AG10803 (cell line): ENCODE measurements at regions not wholly inside any gene's neighbourhood (a gene's known extent, or its start where the extent isn't known, plus 50 kb on each side); places are given as distances from the start of the nearest gene placed in this dataset.
"Not testable (repeated sequence)": the region's sequence is repeated elsewhere in the genome, so short reads cannot be mapped to it uniquely, and the experiment has no call there.

ENCODE experiments used
- DNase-seq: peaks from one replicate; pipeline ENCODE4 v3.0.0; 2010; ENCODE audit warnings: low read depth
- H3K4me3 ChIP-seq: 2 replicates; pipeline ENCODE4 v1.5.1; 2011; ENCODE audit warnings: mild to moderate bottlenecking, low read length, control low read depth
- TF ChIP-seq, protein P1 (sequence below): conservative IDR thresholded peaks from 2 replicates; pipeline ENCODE4 v1.5.1; 2011; ENCODE audit warnings: mild to moderate bottlenecking, low read length, control low read depth, inconsistent platforms

DNA sequence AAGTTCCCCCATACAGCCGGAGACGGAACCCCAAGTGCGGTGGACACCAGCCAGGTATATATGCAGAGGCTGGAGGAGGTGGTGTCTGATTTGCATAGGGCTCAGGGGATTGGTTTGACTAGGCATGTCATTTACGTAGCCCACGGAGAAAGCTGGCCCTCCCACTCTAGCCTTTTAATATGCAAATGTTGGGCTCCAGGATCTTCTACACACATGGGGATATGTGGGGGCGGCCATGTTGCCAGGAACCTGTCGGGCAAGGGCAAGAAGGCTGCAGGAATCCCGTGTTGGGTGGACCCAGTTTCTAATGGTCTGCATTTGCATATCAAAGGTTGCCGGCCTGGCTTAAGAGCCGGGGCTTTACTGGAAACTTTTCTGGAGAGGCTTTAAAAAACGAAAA, 57.4 kb downstream of the FTHL17 start:
- DNase-seq, H3K4me3 ChIP-seq: not testable (repeated sequence)

DNA sequence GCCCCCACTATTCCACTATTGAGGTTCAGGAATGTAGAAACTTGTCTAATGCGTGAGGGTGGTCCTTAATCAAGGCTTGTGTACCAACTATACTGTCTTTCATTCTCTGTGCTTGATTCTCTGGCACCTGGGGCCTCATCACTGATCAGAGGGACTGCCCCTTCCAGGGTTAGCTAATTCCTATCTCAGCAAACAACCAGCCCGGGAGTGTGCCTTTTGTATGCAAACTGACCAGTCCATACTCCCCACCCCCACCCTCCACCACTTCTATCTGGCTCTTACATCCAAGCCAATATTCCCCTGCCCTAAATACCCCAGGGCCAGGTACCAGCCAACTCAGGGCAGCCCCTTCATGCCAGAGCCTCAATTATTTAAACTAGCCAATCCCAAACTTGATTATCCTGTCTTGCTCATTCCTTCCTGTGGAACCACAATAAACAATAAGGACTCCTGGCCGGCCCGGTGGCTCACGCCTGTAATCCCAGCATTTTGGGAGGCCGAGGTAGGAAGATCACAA, 59.3 kb downstream of the FTHL17 start:
- TF ChIP-seq, protein P1, sequence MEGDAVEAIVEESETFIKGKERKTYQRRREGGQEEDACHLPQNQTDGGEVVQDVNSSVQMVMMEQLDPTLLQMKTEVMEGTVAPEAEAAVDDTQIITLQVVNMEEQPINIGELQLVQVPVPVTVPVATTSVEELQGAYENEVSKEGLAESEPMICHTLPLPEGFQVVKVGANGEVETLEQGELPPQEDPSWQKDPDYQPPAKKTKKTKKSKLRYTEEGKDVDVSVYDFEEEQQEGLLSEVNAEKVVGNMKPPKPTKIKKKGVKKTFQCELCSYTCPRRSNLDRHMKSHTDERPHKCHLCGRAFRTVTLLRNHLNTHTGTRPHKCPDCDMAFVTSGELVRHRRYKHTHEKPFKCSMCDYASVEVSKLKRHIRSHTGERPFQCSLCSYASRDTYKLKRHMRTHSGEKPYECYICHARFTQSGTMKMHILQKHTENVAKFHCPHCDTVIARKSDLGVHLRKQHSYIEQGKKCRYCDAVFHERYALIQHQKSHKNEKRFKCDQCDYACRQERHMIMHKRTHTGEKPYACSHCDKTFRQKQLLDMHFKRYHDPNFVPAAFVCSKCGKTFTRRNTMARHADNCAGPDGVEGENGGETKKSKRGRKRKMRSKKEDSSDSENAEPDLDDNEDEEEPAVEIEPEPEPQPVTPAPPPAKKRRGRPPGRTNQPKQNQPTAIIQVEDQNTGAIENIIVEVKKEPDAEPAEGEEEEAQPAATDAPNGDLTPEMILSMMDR = no peak
- no peak overlapping the region for H3K4me3 ChIP-seq
- no peak for DNase-seq

DNA sequence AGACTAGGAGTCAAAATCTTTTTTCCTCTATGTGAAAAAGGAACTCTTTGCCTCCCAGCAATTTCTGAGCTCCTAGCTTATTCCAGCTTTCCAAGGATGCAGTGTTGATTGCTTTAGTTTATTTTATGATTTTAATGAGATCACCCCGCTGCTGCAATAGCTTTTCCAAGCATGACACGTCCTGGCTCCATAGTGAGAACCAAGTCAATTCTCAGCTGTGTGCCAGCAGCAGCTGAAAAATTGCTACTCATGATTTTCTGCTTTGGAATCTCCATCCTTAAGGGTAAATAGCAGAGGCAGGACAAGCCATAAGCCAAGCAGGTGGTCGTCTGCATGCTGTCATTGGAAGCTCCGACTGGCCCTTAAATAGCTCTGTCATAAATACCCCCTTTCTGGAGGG, 64.5 kb downstream of the FTHL17 start:
- no peak overlapping the region for H3K4me3 ChIP-seq
- TF ChIP-seq, protein P1 = no peak

DNA sequence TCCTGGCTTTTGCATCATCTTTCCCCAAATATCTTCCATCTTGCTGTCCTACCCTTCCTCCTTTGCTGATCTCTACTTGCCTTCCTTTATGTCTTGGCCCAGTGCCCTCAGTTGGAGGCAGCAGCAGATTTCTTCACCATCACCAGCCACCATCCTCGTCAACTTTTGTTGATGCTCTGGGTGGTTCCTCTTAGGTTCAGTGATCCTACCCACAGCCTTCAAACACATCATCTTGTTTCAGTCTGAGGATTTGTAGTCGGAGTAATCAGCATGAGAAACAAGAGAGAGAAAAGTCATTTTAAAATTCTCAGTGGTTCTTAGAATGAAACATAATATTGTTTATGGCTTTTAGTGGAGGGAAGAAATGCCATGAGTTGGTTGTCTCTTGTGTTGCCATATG, 65.8 kb downstream of the FTHL17 start:
- TF ChIP-seq, protein P1 = no peak

More for the DNA sequence above, 64.5 kb downstream of the FTHL17 start:
- no peak for DNase-seq

DNA sequence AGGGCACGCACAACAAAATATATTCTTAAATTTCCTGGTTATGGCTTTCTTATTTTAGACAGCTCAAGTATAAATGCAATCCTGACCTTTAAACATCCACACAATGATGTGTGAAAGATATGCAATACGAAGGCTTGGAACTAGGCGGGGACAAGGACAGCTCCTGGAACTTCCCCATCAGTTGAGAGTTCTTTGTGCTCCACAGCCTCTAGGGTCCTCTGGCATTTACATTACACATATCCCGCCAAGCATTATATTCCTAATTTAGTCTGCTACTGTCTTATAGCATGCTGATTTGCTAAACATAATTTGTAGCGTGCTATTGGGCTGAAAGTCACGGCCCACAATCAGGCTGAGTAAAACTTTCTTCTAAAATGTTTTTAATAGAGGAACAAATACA, 74.4 kb downstream of the FTHL17 start:
- TF ChIP-seq, protein P1 = no peak
- H3K4me3 ChIP-seq = no peak overlapping the region
- DNase-seq = no peak

More for the DNA sequence above, 65.8 kb downstream of the FTHL17 start:
- no peak for DNase-seq
- no peak overlapping the region for H3K4me3 ChIP-seq

DNA sequence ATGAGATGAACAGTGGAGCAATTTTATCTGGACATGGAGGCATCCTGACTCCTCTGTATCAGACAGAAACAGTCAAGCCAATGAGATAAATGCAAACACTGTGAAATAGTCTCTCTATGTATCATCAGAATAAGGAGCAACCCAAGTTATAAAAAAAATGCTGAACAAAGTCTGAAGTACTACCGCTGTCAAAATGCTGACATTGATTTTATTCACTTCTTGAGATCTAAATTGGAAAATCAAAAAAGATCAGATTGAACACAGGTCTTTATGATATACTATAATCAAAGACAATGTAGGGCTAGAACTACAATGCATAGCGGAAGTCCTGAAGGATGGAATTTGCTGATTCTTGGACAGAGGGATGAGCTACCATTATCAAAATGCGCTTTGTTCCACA, 76.1 kb downstream of the FTHL17 start:
- TF ChIP-seq, protein P1 = no peak
- DNase-seq = no peak
- H3K4me3 ChIP-seq = no peak overlapping the region

DNA sequence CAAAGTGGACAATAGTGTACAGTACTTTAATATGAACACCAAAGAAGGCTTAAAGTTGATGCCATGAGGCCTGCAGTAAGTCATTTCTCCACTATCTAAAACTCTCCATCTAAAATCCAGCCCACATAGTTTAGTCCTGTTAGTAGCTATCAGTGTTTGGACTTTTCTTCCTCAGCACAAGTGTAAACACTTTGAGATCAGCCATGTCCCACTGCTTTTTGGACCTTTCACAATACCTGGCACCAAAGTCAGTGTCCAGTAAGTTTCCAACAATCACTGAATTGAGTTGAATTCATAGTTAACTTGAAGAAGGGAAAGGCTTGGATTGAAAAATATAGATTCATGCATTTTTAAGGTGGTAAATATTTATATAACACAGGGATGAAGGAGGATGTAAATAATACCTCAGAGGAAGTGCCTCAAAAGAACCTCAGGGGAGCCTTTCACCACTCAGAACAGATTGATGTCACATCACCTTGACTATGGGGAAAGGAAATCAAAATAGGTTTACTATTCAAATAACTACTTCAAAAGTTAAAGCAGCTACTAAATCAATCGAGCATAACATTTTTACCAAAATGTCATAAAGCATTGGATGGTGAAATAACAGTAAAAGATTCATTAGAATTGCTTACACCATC, 76.7 kb downstream of the FTHL17 start:
- no peak overlapping the region for H3K4me3 ChIP-seq
- DNase-seq = no peak
- TF ChIP-seq, protein P1 = no peak

DNA sequence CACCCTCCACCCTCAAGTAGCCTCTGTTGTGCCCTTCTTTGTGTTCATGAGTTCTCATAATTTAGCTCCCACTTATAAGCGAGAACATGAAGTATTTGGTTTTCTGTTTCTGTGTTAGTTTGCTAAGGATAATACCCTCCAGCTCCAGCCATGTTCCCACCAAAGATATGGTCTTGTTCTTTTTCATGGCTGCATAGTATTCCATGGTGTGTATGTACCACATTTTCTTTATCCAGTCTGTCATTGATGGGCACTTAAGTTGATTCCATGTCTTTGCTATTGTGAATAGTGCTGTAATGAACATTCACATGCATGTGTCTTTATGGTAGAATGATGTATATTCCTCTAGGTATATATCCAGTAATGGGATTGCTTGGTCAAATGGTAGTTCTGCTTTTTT, 77.8 kb downstream of the FTHL17 start:
- not testable (repeated sequence) for DNase-seq, H3K4me3 ChIP-seq
